HepG2 (cell line): ENCODE measurements at regions not wholly inside any gene's neighbourhood (a gene's known extent, or its start where the extent isn't known, plus 50 kb on each side); places are given as distances from the start of the nearest gene placed in this dataset.

Experiments used
- ATAC-seq: fragments of 200-7000 bp; cut with Tn5 transposase; 3 replicates; pipeline ENCODE4 v1.9.1; 2020; ENCODE audit warnings: mild to moderate bottlenecking, moderate library complexity
- BruUV-seq: library from RNA; stranded (reverse); fragments of 400-500 nt; replicated peaks from 2 replicates; lab custom pipeline; 2021; lab: Mats Ljungman, UMichigan
- CTCF ChIA-PET: fragments of 300-600 bp; formaldehyde crosslinking; extraction: SDS; loops from one replicate; lab custom pipeline; 2021; ENCODE audit warnings: low total read pairs, inconsistent platforms, low intra/inter-chr PET ratio; lab: Yijun Ruan, JAX
- POLR2A ChIA-PET: fragments of 350-600 bp; sonication (Branson Sonifier 250); formaldehyde crosslinking; loops from one replicate; lab custom pipeline; 2020; ENCODE audit warnings: antibody characterized with exemption, inconsistent platforms; lab: Yijun Ruan, JAX
- DNase-seq: peaks from one replicate; pipeline ENCODE4 v3.0.0-alpha.2; 2015; ENCODE audit warnings: low spot score
- FAIRE-seq: peaks from 3 replicates; lab custom pipeline; 2011; peaks lifted over from hg19 to GRCh38; lab: Jason Lieb, UNC
- H2AFZ ChIP-seq: one replicate; pipeline ENCODE4 v1.6.1; 2011; ENCODE audit warnings: low read length, inconsistent platforms
- H3K27ac ChIP-seq: fragments of 300-600 bp; 3 replicates; pipeline ENCODE4 v1.8.0; 2011; ENCODE audit warnings: mixed run types, mild to moderate bottlenecking, mixed read lengths, low read length, inconsistent platforms; ENCODE audit not compliant: insufficient read depth; ENCODE audit errors: extremely low read length
- H3K27me3 ChIP-seq, 2 experiments: fragments of 200-600 bp in 1 of 2; 2 replicates in 1 of 2; 3 replicates in 1 of 2; pipeline versions ENCODE4 v1.6.0 to v1.8.0; 2011; ENCODE audit warnings: low read length in 2 of 2, mild to moderate bottlenecking in 2 of 2, moderate library complexity in 2 of 2, inconsistent platforms in 1 of 2; ENCODE audit not compliant: insufficient read depth in 2 of 2, control insufficient read depth in 1 of 2
- H3K36me3 ChIP-seq, 2 experiments: fragments of 200-600 bp in 1 of 2; replicated peaks in 1 of 2; 2 replicates in 1 of 2; 3 replicates in 1 of 2; pipeline versions ENCODE4 v1.5.1 to v1.8.0; 2011; ENCODE audit warnings: low read length in 2 of 2, inconsistent platforms in 1 of 2; ENCODE audit not compliant: insufficient read depth in 2 of 2, control insufficient read depth in 1 of 2
- H3K4me1 ChIP-seq: 2 replicates; pipeline ENCODE4 v1.5.1; 2012; ENCODE audit warnings: low read length, inconsistent platforms; ENCODE audit not compliant: insufficient read depth
- H3K4me2 ChIP-seq: 2 replicates; pipeline ENCODE4 v1.6.0; 2011; ENCODE audit warnings: low read depth, low read length, inconsistent platforms
- H3K4me3 ChIP-seq, 3 experiments: fragments of 200-600 bp in 1 of 3; sonication (generic), shearing (Covaris generic) in 1 of 3; replicated peaks in 1 of 3; 2 replicates each; pipeline ENCODE4 v1.5.1; 2011 to 2016; ENCODE audit warnings: low read length in 3 of 3, inconsistent platforms in 2 of 3, low read depth in 2 of 3, mild to moderate bottlenecking in 2 of 3, control low read depth in 1 of 3, mixed read lengths in 1 of 3; ENCODE audit not compliant: insufficient read depth in 1 of 3
- H3K79me2 ChIP-seq: one replicate; pipeline ENCODE4 v1.6.1; 2011; ENCODE audit warnings: low read length, inconsistent platforms; ENCODE audit not compliant: insufficient read depth
- H3K9ac ChIP-seq: 2 replicates; pipeline ENCODE4 v1.6.0; 2011; ENCODE audit warnings: mild to moderate bottlenecking, low read depth, low read length, inconsistent platforms; ENCODE audit not compliant: insufficient read depth
- H3K9me3 ChIP-seq: 2 replicates; pipeline ENCODE4 v1.5.1; 2012; ENCODE audit warnings: mild to moderate bottlenecking, low read length
- H4K20me1 ChIP-seq: 2 replicates; pipeline ENCODE4 v1.6.0; 2011; ENCODE audit warnings: inconsistent platforms, mild to moderate bottlenecking, low read length, moderate library complexity; ENCODE audit not compliant: insufficient read depth
- KLF15 ChIP-seq: sonication (generic); formaldehyde crosslinking; IDR thresholded peaks from 2 replicates; pipeline ENCODE4 v1.8.1; 2023; ENCODE audit warnings: borderline replicate concordance, mild to moderate bottlenecking, inconsistent platforms, missing genetic modification reagents, mixed read lengths
- NFE2 ChIP-seq: sonication (generic); formaldehyde crosslinking; IDR thresholded peaks from 2 replicates; pipeline ENCODE4 v1.4.0; 2020; ENCODE audit warnings: missing genetic modification reagents
- WGBS: methylation state at CpG from one replicate; pipeline ENCODE4 v1.1.6; 2017; ENCODE audit warnings: low lambda C conversion rate; 5-methylcytosine and 5-hydroxymethylcytosine counted together
- in situ Hi-C: cut with HindIII; loops from 2 replicates; pipeline ENCODE4 v1.10.0; 2017; ENCODE audit warnings: low pct_unique_long_range_greater_than_20kb; ENCODE audit not compliant: extremely low pct_ligation_motif_present
- intact Hi-C: fragments of 100-400 bp; cut with micrococcal nuclease; formaldehyde crosslinking; loops from one replicate; pipeline ENCODE4 v1.10.0; 2022; ENCODE audit not compliant: unreplicated experiment
- TF ChIP-seq, protein P1 (sequence below): sonication (generic); formaldehyde crosslinking; IDR thresholded peaks from 2 replicates; pipeline ENCODE4; 2020; ENCODE audit warnings: missing genetic modification reagents, mild to moderate bottlenecking, borderline replicate concordance

- no peaks in the 10 kb centered on the region for H3K9me3 ChIP-seq
- no peak for DNase-seq
- POLR2A ChIA-PET: interaction anchor here (0.9 to 1.4 kb wide), 2 partner anchors 13 to 17 kb away, joined by 3 read pairs; no protein-coding TSS in a partner anchor
- H3K36me3 ChIP-seq: no peaks in the 10 kb centered on the region
- no peaks in the 10 kb centered on the region for H3K27me3 ChIP-seq
- TF ChIP-seq KLF15 (CRISPR knock-in tag): no peak
- TF ChIP-seq, protein P1, sequence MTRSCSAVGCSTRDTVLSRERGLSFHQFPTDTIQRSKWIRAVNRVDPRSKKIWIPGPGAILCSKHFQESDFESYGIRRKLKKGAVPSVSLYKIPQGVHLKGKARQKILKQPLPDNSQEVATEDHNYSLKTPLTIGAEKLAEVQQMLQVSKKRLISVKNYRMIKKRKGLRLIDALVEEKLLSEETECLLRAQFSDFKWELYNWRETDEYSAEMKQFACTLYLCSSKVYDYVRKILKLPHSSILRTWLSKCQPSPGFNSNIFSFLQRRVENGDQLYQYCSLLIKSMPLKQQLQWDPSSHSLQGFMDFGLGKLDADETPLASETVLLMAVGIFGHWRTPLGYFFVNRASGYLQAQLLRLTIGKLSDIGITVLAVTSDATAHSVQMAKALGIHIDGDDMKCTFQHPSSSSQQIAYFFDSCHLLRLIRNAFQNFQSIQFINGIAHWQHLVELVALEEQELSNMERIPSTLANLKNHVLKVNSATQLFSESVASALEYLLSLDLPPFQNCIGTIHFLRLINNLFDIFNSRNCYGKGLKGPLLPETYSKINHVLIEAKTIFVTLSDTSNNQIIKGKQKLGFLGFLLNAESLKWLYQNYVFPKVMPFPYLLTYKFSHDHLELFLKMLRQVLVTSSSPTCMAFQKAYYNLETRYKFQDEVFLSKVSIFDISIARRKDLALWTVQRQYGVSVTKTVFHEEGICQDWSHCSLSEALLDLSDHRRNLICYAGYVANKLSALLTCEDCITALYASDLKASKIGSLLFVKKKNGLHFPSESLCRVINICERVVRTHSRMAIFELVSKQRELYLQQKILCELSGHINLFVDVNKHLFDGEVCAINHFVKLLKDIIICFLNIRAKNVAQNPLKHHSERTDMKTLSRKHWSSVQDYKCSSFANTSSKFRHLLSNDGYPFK: no peak
- no peak for TF ChIP-seq NFE2
- WGBS: 83% methylated on average over 4 of the region's 12 CpGs
- CTCF ChIA-PET: no interaction called here
- no peaks in the 10 kb centered on the region for H4K20me1 ChIP-seq
- H3K4me1 ChIP-seq: peaks cover 85% of the 10 kb centered on the region
- no peak for ATAC-seq
- no peak overlapping the region for H3K4me3 ChIP-seq
- intact Hi-C loops (no loop called here), in situ Hi-C loops (loop anchor here (25.0 kb wide), 1 partner anchor 1010 kb away; the partner anchor contains the start of gene CDX2)
- no peak overlapping the region for H2AFZ ChIP-seq
- peak overlapping the region; percentile 58 for H3K27ac ChIP-seq
- H3K9ac ChIP-seq: no peak overlapping the region
- H3K79me2 ChIP-seq: no peaks in the 10 kb centered on the region
- FAIRE-seq: no peak
- BruUV-seq: no TSS peak
- no peak overlapping the region for H3K4me2 ChIP-seq
Observed at GRCh38 chr13:26952551-26953143, 192.1 kb upstream of the GPR12 start.
